ENCODE measurements at regions not wholly inside any gene's neighbourhood (a gene's known extent, or its start where the extent isn't known, plus 50 kb on each side); places are given as distances from the start of the nearest gene placed in this dataset.

- no peak for DNase-seq (ENCODE audit: low read depth, low spot score)
These were observed 429.0 kb upstream of the NWD2 start for GRCh38 chr4:36815536-36815935.

DNA sequence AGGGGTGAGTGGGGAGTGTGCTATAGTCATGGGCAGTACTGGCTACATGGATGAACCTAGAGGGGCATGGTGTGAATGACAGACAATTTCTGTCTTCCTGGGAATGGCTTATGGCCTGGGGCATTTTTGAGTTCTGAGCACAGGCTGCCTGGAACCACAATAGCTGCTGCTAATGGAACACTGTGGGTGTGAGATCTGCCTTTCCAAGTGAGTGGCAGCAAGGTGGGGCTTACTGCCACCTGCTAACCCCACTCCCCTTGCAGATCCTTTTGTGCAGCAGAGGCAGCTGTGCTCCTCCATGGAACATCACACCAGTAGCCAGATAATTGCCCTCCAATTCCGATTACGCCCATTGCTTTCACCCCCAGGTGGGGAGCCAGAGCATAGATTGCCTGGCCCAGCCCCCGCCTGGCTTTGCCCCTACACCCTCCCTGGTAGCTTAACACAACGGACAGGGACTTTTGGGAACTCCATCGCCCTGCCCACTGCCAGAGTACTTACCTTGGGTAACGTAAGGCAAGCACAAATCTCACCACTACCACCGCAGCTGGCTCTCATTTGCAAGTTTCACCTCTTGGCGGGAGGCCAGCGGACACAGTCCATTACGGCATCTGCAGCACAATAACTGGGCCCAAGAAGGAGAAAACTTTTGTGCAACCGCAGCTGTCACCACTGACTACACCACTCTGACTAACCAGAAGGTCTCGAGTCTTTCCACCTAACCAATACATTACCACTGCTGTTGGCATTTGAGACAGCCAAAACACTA is 421.2 kb upstream of the NWD2 start:
- DNase-seq (ENCODE audit: low read depth, low spot score) = peak; percentile 70

- peak; percentile 19 for DNase-seq (ENCODE audit: low read depth, low spot score)
These were observed 419.9 kb upstream of the NWD2 start for GRCh38 chr4:36824682-36825081.

- no peak for DNase-seq (ENCODE audit: low read depth, low spot score)
These were observed 409.3 kb upstream of the NWD2 start for GRCh38 chr4:36835246-36835645.

DNA sequence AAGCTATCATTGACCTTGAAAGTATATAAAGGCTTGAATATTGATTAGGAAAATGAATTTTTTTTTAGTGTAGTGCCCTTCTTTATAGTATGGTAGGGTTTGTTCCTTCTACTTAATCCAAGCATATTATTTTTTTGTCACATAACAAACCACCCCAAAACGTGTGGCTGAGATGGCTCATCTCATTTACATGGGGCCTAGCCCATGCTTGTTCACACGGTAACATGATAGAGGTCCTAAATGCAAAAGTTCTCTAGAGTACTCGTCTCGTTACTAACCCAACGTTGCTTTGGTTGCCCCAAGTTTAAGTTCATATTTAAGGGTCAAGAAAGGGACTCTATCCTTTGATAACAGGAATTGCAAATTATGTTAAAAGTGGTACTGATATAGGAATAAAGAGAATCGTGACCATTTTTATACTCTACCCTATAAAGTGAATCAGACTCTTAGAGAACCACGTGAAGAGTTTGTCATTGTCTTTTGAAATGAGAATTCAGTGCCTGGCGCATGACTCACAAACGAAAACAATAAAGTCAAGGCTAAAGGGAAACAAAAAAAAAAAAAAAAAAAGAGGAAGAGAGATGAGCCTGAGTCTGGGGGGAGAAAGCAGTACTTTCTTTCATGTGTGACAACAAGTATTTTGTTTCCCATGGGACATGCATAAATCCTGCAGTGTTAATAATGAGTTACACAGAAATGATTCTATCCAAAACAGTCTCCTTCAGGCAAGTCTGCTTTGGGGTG is 402.8 kb upstream of the NWD2 start:
- no peak for DNase-seq (ENCODE audit: low read depth, low spot score)

DNA sequence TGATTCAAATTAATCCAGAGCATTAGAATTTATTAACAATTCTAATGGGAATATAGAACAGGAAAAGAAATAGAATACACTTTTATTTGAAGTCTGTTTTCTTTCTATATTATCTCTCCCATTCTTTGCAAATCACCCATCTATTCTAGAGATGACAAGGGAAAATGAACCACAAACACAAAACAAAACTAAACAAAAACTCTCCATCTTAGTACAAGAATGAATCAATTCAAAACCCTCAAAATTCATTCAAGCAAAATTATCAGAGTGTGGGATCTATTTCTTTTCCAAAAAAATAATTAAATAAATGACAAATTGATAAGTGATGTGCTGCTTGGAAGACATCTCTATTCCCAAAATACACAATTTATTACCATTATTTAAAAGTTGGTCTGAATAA is 400.1 kb upstream of the NWD2 start:
- no peak for DNase-seq (ENCODE audit: low read depth, low spot score)

DNA sequence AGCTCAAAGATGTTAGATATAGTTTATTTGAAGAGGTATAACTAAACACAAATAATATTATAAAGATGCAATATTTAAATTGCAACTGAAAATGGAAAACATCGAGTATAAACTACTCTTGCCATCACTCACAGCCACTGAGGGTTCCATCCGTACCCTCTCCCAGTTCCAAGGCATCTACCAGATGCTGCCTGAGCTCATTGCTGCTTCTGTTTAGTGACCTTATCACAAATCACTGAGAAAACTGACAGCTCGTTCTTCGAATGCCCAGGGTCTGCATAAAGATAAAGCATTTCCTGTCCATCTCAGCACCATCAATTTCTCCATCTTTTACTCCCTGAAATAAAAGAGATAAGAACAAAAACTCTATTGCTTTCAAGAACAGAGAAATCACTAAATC is 391.7 kb upstream of the NWD2 start:
- no peak for DNase-seq (ENCODE audit: low read depth, low spot score)

GRCh38 chr4:36854554-36854953 is 390.0 kb upstream of the NWD2 start:
- DNase-seq (ENCODE audit: low read depth, low spot score) = no peak

GRCh38 chr4:36863601-36864000 is 380.9 kb upstream of the NWD2 start:
- DNase-seq (ENCODE audit: low read depth, low spot score) = no peak

GRCh38 chr4:36870121-36870520 is 374.4 kb upstream of the NWD2 start:
- no peak for DNase-seq (ENCODE audit: low read depth, low spot score)

GRCh38 chr4:36872679-36873078 is 371.9 kb upstream of the NWD2 start:
- no peak for DNase-seq (ENCODE audit: low read depth, low spot score)

GRCh38 chr4:36884151-36884550 is 360.4 kb upstream of the NWD2 start:
- no peak for DNase-seq (ENCODE audit: low read depth, low spot score)

- no peak for DNase-seq (ENCODE audit: low read depth, low spot score)
These were observed 352.6 kb upstream of the NWD2 start for GRCh38 chr4:36891971-36892370.

GRCh38 chr4:36900446-36900987 is 344.0 kb upstream of the NWD2 start:
- peak; percentile 23 for DNase-seq (ENCODE audit: low read depth, low spot score)

GRCh38 chr4:36904823-36905222 is 339.7 kb upstream of the NWD2 start:
- DNase-seq (ENCODE audit: low read depth, low spot score) = no peak

- DNase-seq (ENCODE audit: low read depth, low spot score) = no peak
These were observed 330.4 kb upstream of the NWD2 start for GRCh38 chr4:36914106-36914505.

- no peak for DNase-seq (ENCODE audit: low read depth, low spot score)
These were observed 328.8 kb upstream of the NWD2 start for GRCh38 chr4:36915717-36916116.

DNA sequence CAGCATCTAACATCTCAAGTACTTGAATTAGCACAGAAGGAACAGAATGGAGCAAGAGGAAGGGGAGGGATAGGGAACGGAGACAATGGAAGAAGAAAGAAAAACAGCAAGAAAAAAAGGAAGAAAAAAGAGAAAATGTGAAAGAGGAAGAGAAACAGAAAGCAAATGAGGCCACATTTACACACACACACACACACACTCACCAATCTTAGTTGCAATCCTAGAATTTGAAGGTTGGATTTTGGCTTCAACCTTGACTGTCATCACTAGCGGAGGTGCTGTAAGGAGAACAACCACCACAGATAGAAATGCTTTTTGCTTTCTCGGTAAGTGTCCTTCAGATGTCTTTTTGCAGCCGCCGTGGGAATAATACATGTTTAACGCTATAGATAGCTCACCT is 327.1 kb upstream of the NWD2 start:
- DNase-seq (ENCODE audit: low read depth, low spot score) = no peak

DNA sequence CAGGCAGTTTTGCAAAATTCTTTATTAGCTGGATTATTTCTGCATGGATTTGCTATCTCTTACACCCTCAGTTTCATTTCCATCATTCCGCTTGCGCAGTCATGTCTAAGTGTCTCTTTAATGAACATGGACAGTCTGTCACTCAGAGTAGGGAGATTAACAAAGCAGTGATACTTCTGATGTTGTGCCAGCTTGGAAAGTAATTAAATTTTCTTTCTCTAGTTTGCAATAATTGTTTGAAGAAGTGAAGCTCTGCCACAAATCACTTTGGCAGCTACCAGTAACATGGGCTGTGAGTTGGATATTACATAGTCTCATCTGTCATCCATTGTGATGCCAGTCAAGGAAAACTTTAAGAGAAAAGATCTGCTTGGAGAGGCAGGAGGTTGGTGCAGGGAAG is 324.8 kb upstream of the NWD2 start:
- DNase-seq (ENCODE audit: low read depth, low spot score) = no peak

DNA sequence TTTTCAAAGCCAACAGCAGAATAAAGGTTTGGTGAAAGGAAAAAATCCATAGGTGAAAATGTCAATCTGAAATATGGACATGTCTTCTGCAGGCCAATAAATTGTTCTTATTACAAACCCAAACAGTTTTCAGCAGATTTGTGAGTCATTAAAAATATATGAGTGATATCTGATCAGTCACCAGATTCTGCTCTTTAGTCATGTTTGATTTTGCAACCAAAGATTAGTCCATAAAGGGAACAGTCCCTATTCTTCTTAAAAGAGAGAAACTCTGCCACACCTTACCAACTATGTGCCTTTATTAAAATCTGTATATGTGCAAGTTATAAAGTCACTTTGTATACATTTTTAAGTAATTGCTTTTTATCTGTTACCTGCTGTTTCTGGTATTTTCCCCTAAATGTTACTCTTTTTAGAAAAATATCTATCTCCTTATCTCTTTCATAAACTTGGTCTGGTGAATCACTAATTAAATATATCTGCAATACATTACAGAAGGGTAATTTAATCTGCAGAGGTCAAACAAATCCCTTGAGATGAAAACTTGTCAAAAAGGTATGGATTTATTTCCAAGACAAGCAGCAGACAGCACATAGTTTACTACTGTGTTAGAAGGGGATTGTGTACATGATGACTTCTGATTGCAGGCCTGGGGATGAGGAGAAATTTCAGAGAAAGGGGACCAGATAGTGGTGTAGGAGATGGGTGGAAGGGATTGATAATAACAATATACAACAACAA is 322.9 kb upstream of the NWD2 start:
- DNase-seq (ENCODE audit: low read depth, low spot score) = no peak

GRCh38 chr4:36930562-36931111 is 313.9 kb upstream of the NWD2 start:
- DNase-seq (ENCODE audit: low read depth, low spot score) = no peak

DNA sequence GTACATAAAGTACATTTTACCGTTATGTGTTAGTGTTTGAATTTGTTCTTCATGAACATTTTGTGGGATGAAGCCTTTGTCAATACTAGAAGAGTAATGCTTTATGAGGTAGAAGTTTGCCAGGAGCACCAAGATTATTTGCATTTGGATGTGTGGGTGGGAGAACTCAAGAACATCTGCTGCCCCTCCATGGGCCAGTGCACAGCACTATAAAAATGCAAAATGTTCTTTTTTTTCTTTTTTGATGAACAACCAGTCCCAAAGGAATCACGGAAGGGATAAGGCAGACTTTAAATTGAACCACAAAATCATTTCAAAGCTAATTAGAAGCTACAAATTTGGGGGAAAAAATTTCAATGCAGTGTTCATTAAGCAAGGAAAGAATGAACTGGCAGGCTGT is 300.3 kb upstream of the NWD2 start:
- no peak for DNase-seq (ENCODE audit: low read depth, low spot score)
